Daoy (cell line): ENCODE measurements at regions not wholly inside any gene's neighbourhood (a gene's known extent, or its start where the extent isn't known, plus 50 kb on each side); places are given as distances from the start of the nearest gene placed in this dataset.
A peak's percentile ranks its signal among the peaks of the same experiment; 100 is the strongest.

Experiments
- DNase-seq: peaks from one replicate; pipeline ENCODE4 v3.0.0-alpha.2; 2015; ENCODE audit warnings: low read depth

GRCh38 chr6:114793428-114793827, 450.6 kb upstream of the HS3ST5 start:
- DNase-seq: no peak

DNA sequence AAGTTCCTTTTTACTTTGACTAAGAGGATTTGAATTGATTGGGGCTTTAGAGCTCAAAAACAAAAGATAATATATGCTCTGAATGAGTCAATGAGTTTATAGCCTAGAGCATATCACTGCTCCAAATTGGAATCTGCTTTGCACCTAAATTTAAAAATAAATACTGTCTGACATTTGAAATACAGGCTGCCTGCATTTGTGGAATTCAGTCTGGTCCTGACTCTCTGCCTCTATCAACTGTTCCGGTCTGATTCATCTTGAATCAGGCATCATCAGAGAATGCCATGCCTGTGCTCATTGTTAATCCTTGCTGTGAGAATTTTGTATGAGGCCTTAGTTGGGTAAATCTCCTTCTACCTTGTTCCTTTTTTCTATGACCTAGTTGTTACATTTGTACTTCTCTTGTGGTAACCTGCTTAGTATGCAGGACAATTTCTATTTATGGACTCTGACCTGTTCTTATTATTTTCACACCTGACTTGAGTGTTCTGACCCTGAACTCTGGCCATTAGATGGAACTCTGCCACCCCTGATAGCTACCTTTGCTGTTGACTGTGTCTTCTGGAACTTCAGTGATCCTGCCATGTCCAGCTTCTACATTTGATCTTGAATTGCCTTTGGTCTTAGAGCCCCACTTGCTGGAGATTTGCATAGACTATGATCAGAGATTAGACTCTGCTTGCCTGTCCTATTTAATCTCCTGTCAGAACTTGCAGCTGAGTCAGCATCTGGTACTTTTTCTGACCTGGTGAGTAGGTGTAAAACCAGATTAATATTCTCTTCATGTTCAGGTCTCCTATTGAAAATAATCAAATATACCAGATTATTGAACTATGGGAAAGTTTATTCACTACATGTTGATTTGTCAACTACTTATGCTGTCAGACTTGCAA, 442.7 kb upstream of the HS3ST5 start:
- DNase-seq: no peak

DNA sequence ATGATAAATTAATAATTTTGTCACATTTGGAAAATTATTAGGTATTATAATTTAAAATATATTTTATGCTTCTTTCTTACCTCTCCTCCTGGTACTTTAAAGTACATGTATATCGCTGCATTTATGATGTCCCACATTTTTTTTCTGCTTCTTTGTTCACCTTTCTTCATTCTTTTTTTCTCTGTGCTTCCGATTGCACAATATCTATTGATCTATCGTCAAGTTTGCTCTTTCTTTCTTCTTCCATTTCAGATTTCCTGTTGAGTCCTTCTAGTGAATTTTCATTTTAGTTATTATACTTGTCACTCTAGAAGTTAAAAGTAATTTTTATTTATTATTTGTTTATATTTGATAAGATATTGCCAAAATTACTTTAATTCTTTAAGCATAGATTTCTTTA, 441.0 kb upstream of the HS3ST5 start:
- DNase-seq: no peak

DNA sequence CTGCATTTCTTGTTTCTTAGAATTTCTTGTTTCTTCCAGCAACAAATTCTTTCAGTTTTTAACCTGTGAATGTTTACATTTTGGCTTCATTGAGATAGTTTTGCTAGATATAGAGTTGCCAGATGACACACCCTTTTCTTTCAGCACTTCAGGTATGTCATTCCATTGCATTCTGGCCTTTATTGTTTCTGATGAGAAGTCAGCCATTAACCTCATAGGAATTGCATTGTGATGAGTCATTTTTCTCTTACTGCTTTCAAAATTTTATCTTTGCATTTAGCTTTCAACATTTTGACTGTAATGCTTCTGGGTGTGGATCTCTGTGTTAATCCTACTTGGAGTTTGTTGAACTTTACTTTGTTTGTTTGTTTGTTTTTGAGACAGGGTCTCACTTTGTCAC, 440.3 kb upstream of the HS3ST5 start:
- no peak for DNase-seq

DNA sequence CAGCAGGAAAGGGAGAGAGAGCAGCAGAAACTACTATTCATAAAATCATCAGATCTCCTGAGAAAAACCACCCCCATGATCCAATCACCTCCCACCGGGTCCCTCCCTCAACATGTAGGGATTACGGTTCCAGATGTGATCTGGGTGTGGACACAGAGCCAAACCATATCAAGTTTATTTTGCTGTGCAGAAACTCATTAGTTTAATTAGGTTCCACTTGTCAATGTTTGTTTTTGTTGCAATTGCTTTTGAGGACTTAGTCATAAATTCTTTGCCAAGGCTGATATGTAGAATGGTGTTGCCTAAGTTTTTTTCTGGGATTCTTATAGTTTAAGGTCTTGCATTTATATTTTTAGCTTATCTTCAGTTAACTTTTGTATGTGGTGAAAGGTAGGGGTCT, 422.0 kb upstream of the HS3ST5 start:
- no peak for DNase-seq

- no peak for DNase-seq
Measured at GRCh38 chr6:114762145-114762544, 419.3 kb upstream of the HS3ST5 start.

DNA sequence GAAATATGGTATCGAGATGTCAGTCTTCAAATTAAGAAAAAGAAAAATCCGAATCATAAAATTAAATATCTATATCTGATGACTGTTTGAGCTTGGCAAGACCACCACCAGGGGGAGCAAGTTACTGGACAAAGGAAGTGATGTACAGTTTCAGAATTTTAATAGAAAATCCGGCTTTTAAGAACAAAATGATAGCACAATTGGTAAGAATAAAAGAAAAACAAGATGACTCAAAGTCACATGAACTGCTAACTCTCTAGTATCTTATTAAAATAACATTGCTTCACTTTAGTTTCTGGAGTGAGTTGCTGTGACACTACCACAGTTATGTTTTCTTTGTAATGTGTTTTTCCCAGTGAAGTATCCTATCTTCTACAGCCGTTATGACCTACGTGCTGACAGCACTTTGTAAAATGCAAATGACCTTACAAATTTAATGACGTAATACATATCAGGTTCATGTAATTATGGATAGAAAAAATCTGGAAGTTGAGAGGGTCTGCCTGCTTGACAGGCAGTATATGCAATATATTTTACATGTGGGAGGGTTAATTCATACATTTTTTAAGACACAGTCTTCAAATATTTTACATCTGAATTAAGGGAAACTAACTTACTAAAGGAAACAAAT, 405.3 kb upstream of the HS3ST5 start:
- peak; percentile 11 for DNase-seq

- no peak for DNase-seq
Measured at GRCh38 chr6:114740547-114740946, 397.7 kb upstream of the HS3ST5 start.

GRCh38 chr6:114739656-114740055, 396.8 kb upstream of the HS3ST5 start:
- no peak for DNase-seq

DNA sequence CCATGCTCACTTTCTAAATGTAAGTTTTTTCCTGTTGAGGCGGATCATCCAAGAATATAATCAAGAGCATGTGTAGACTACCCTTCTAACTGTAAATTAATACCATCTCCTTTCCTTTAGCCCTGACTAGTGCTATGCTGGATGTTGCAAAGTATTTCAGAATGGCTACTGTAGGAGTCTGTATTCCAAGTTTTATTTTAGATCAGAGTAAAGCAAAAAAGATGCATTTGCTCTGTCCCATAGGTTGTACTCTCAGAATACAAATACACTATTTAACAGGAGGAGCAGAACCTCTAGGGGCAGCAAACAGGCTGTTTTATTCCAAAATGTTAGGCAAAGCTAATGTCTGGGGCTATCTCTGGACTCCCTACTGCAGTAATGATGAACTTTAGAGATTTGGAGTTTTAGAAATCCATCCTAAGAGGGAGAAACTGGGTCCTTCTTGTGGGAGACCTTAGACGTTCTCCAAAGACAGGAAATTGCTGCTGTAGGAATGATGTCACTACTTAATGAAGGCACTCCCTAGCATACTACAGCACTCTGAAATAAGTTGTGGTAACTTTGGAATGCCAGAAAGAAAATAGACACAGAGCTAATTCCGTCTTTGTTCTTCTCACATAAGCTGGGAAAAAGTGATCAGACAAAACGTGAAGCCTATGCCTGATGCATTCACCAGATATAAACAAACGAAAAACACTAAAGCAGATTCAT, 392.4 kb upstream of the HS3ST5 start:
- no peak for DNase-seq

- no peak for DNase-seq
Measured at GRCh38 chr6:114733596-114733995, 390.8 kb upstream of the HS3ST5 start.

DNA sequence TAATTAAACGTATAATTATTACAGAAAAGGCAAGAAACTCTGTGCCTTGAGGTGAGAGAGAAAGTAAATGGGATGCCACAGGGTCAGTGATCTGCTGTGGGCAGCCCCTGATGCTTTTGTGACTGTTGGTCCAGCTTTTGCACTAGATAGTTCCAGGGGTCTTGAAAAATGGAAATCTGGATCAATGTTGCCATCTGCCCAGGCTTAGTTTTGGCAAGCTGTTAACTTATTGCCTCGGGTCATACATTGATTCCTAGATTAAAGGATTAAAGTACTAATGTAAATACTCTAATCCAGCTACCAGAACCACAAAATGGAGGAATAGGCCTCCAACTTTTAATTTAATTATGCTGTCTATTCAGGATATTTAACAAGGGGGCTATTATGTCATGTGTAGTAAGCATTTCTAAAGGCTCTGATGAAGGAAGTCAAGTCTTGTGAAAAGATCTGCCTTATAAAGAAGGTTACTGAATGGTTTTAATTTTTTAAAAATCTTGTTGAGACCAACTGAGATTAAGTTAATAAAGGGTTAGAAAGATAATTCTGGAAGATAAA, 376.0 kb upstream of the HS3ST5 start:
- no peak for DNase-seq

GRCh38 chr6:114718186-114718585, 375.4 kb upstream of the HS3ST5 start:
- DNase-seq: no peak

DNA sequence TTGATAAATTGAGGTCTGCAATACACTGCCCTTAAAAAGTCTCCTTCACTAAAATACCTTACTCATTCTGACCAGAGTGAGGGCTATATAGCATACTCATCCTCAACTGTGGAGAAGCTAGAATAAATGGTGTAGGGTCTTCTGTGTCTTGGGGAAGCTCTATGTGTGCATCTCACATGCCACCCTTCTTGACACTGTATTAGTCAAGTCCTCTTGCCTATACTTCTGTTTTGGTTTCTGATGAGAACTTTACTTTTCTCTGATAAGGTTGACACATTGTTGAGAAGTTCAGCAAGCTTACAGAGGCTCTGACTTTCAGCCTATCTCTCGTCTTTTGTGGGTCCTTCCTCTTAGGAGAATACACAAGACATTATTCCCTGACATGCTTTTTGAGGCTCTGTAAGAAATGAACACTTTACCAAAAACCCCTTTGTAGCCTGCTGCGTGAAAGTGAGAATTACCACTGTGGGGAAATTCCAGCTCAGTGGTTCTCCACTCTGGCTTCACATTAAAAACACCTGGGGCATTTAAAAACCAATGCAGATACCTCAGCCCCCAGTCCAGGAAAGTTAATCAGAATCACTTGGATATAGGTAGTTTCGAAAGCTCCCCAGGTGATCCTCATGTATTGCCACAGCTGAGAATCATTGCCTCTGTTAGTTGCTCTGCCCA, 372.1 kb upstream of the HS3ST5 start:
- no peak for DNase-seq

DNA sequence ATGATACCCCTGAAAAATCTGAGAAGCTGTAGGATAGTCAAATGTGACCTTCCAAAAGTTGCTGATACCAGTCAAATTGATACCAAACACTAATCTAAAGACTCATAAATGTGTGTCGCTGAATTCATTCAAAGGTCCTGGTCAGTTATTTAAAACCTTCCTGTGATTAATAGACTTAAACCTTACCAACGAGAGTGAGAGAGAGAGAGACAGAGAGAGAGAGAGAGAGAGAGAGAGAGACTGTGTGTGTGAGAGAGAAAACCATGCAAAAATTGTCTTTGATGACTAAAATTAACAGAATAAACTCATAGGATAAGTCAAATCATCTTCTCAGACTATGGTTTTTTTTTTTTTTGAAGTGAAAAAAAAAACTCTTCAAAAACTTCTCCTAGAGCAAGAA, 370.9 kb upstream of the HS3ST5 start:
- DNase-seq: no peak

DNA sequence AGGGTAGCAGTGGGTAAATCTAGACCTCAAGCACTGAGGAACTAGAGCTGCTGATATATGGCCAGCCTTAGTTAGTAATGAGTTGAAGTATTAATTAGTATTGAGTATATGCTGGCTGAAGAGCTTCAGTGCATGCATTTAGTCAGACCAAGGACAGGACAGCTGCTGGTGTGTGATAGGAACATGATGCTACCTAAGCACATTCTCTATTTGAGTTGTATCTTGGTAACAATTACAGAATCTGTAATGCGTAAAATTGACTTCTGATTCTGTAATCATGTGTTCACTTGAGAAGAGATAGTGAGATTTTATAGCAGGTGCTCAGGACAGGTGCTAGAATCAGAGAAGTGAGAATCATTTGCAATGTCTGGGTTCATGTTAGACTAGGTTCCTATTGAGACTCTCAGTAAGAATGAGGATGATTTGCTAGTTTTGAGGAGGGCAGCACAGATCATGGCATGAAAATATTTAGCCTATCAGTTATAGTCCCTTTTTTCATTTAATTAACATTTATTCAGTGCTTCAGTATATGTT, 369.4 kb upstream of the HS3ST5 start:
- DNase-seq: no peak

- no peak for DNase-seq
Measured at GRCh38 chr6:114707081-114707620, 364.3 kb upstream of the HS3ST5 start.

DNA sequence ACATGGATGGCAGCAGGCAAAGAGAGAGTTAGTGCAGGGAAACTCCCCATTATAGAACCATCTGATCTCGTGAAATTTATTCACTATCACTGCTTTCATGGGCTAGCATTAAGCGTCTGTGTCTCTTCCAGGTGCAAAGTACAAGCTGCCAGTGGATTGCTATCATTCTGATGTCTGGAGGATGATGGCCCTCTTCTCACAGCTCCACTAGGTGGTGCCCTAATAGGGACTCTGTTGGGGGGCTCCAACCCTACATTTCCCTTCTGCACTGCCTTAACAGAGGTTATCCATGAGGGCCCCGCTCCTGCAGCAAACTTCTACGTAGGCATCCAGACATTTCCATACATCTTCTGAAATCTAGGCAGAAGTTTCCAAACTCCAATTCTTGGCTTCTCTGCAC, 347.8 kb upstream of the HS3ST5 start:
- DNase-seq: no peak

GRCh38 chr6:114659513-114659912, 316.7 kb upstream of the HS3ST5 start:
- no peak for DNase-seq

DNA sequence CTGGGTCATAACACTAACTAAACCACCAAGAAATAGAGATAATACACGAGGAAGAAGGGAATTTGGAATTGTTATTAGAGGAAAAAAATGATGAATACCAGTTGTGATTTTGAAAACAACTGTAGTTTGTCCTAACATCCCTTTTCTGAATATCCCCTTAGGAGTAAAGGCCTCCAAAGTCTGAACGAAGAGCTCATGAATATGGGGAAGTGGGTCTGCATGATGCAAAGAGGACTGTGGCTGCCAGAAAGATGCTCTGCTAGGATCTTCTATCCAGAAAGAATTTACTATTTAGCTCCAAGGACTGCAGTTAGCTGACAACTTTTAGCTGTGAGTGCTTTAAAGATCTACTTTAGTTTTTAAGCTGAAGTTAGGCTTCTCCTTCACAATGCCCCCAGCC, 308.8 kb upstream of the HS3ST5 start:
- no peak for DNase-seq

DNA sequence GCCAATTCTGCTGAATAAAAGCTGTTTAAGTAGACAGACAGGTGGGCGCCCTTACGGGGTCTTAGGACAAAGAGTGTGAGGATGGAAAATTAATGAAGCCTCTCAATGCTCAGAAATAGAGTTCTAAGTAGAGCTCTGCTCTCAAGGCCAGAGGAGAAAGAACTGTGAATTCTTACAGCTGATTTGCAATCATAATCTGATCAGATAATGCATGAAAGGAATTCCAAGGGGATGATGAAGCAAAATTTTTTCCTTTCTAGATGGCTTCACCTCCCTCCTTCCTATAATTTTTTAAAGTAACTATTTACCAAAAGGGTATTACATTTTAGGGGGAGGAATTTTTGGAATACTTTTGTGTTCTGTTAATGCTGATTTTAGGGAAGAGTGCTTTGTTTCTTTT, 308.1 kb upstream of the HS3ST5 start:
- DNase-seq: no peak
